ENCODE measurements at regions not wholly inside any gene's neighbourhood (a gene's known extent, or its start where the extent isn't known, plus 50 kb on each side); places are given as distances from the start of the nearest gene placed in this dataset.

GRCh38 chr1:222187566-222188332 is 360.2 kb downstream of the HHIPL2 start:
- TF ChIP-seq, protein P1, sequence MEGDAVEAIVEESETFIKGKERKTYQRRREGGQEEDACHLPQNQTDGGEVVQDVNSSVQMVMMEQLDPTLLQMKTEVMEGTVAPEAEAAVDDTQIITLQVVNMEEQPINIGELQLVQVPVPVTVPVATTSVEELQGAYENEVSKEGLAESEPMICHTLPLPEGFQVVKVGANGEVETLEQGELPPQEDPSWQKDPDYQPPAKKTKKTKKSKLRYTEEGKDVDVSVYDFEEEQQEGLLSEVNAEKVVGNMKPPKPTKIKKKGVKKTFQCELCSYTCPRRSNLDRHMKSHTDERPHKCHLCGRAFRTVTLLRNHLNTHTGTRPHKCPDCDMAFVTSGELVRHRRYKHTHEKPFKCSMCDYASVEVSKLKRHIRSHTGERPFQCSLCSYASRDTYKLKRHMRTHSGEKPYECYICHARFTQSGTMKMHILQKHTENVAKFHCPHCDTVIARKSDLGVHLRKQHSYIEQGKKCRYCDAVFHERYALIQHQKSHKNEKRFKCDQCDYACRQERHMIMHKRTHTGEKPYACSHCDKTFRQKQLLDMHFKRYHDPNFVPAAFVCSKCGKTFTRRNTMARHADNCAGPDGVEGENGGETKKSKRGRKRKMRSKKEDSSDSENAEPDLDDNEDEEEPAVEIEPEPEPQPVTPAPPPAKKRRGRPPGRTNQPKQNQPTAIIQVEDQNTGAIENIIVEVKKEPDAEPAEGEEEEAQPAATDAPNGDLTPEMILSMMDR (IDR thresholded peaks at IDR 0.05; ENCODE audit: low read depth, low read length): no peak
- no peak for TF ChIP-seq EZH2phosphoT487 (IDR thresholded peaks at IDR 0.05; ENCODE audit: low read depth)
